GM12892 (cell line): ENCODE measurements at regions not wholly inside any gene's neighbourhood (a gene's known extent, or its start where the extent isn't known, plus 50 kb on each side); places are given as distances from the start of the nearest gene placed in this dataset.

Source experiments
- POLR2A ChIP-seq: IDR thresholded peaks from 2 replicates; pipeline ENCODE4 v1.6.1; 2011; ENCODE audit warnings: low read depth, low read length, control low read depth
- TAF1 ChIP-seq: IDR thresholded peaks from 2 replicates; pipeline ENCODE4 v1.6.1; 2011; ENCODE audit warnings: low read depth, mild to moderate bottlenecking, control low read depth, low read length, borderline replicate concordance

DNA sequence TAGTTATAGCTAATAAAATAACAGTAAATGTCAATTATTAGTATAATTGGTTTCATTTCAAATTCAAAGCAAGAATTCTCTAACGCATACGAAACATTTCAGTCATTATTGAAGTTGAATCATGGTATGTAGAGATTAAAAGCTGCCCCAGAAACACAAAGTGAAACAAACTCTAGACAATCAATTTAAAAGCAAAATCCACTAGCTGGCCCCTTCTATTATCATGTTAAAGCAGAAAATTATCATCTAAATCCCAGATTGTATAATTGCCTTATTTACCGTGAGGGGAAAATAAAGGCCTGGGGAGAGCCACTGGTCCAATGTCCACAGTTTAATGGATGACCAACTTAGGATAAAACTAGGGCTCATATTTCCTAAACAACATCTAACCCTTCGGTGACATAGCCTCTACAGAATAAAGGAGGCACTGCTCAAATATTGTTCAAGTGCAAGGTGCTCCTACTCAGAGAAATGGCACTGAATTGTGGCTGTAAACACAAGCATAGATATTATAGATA lies 110.9 kb upstream of the THRB start:
- no peak for TF ChIP-seq POLR2A
- no peak for TF ChIP-seq TAF1
